DMS 273 (cell line): ENCODE measurements at regions not wholly inside any gene's neighbourhood (a gene's known extent, or its start where the extent isn't known, plus 50 kb on each side); places are given as distances from the start of the nearest gene placed in this dataset.
"Not testable (repeated sequence)": the region's sequence is repeated elsewhere in the genome, so short reads cannot be mapped to it uniquely, and the experiment has no call there.

Experiments used
- DNase-seq: peaks from one replicate; lab custom pipeline; 2025; ENCODE audit not compliant: unreplicated experiment; lab: John Stamatoyannopoulos, UW

DNA sequence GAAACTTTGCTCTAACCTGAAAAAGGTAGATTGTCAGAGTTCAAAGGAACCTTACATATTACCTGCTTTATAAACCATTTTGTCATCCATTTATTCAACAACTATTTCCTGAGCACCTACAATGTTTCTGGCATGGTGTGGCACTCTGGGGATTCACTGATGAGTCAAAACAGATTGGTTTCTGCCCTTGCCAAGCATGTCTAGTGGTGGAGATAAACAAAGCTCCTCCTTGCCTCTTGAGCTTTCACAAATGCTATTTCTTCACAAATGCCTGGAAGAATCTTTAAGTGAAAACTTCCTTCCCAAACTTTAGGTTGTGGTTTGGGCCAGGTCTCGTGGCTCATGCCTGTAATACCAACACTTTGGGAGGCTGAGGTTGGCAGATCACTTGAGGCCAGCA is 85.1 kb upstream of the RELN start:
- no peak for DNase-seq

DNA sequence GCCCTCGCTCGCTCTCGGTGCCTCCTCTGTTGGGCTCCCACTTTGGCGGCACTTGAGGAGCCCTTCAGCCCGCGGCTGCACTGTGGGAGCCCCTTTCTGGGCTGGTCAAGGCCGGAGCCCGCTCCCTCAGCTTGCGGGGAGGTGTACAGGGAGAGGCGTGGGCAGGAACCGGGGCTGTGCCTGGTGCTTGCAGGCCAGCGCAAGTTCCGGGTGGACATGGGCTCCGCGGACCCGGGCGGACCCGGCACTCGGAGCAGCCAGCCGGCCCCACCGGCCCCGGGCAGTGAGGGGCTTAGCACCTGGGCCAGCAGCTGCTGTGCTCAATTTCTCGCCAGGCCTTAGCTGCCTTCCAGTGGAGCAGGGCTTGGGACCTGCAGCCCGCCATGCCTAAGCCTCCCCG is 82.2 kb upstream of the RELN start:
- not testable (repeated sequence) for DNase-seq

DNA sequence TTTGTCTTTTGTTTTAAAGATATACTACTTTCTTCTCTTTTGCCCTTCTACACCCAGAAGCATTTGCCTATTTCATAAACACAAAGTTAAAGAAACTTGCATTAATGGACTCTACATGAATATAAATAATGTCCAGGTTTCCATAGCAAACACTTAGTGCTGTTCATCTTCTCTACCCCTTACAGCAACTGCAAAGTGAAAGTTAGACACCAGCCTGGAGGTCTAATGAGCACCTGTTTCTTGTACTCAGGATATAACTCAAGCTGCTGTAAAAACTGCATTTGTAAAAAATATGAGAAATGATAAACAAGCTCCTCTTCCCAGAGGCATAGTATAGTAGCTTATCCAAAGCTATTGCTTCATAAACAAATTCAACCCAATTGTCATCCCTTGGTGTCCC is 76.0 kb upstream of the RELN start:
- no peak for DNase-seq

DNA sequence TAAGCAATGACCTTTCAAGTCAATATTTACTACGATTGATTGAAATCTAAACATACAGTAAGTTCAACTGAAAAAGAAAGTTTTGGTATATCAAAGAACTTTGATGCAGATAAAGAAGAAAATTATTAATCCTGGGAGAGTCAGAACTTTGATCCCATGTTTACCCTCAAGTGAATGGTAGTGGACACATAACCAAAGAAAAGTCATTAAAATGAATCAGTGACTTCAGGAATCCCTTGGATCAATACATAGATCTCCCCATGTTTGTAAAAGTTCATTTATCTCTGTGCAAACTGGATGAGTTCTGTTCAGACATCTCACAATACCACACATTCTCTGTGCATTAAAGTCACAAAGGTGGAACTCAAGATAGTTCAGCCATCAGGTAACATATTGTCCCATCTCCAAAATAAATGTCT is 75.5 kb upstream of the RELN start:
- no peak for DNase-seq

DNA sequence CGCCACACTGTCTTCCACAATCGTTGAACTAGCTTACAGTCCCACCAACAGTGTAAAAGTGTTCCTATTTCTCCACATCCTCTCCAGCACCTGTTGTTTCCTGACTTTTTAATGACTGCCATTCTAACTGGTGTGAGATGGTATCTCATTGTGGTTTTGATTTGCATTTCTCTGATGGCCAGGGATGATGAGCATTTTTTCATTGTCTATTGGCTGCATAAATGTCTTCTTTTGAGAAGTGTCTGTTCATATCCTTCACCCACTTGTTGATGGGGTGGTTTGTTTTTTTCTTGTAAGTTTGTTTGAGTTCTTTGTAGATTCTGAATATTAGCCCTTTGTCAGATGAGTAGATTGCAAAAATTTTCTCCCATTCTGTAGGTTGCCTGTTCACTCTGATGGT is 74.3 kb upstream of the RELN start:
- DNase-seq, result not testable (repeated sequence)

DNA sequence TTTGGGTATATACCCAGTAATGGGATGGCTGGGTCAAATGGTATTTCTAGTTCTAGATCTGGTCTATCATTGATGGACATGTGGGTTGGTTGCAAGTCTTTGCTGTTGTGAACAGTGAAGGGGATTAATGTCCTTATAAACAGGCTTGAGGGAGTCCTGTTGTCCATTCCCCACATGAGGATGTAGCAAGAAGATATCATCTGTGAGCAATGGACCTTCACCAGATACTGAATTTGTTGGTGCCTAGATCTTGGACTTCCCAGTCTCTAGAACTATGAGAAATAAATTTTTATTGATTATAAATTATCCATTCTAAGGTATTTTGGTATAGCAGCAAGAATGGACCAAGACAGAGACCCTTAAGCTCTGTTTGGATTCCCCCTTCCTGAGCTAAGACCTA is 72.2 kb upstream of the RELN start:
- no peak for DNase-seq

DNA sequence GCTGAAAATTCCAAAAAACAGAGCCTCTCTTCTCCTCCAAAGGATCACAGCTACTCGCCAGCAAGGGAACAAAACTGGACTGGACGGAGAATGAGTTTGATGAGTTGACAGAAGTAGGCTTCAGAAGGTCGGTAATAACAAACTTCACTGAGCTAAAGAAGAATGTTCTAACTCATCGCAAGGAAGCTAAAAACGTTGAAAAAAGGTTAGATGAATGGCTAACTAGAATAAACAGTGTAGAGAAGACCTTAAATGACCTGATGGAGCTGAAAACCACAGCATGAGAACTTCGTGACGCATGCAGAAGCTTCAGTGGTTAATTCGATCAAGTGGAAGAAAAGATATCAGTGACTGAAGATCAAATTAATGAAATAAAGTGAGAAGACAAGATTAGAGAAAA is 70.4 kb upstream of the RELN start:
- not testable (repeated sequence) for DNase-seq

DNA sequence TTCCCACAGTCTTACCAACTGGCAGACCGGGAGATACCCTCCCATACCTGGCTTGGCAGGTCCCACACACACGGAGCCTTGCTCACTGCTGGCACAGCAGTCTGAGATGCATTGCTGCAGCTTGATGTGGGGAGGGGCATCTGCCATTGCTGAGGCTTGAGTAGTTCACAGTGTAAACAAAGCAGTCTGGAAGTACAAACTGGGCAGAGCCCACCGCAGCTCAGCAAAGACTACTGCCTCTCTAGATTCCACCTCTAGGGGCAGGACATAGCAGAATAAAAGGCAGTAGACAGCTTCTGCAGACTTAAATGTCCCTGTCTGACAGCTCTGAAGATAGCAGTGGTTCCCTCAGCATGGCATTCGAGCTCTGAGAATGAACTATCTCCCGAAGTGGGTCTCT is 69.6 kb upstream of the RELN start:
- DNase-seq, result peak; percentile 19

DNA sequence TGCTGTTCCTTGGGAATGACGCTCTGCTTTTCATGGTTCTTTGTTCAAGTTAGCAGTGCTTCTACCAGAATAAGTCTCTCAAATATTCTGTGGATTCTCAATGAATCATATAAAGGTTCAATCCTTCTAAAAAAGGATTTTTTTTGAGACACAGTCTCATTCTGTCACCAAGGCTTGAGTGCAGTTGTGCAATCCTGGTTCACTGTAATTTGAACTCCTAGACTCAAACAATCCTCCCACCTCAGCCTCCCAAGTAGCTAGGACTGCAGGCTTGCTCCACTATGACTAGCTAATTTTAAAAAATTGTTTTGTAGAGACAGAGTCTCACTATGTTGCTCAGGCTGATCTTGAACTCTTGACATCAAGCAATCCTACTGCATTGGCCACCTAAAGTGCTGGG is 64.9 kb upstream of the RELN start:
- DNase-seq, result no peak

DNA sequence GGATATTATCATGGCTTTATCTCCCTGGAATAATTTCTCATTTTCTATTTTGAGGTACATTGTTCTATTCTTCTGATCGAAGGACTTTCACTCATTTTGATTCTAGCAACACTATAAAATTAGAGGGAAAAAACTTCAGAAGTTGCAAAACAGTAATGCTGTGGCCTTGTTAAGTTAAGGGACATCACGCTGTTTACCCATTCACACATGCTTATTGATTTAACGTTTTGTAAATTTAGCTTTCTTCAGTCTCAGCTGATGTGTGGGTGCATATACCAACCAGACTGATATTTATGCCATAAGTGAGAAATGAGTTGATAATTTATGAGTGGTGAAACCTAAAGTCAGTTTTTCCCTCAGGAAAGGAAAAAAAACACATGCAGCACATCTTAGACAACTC is 63.5 kb upstream of the RELN start:
- no peak for DNase-seq

DNA sequence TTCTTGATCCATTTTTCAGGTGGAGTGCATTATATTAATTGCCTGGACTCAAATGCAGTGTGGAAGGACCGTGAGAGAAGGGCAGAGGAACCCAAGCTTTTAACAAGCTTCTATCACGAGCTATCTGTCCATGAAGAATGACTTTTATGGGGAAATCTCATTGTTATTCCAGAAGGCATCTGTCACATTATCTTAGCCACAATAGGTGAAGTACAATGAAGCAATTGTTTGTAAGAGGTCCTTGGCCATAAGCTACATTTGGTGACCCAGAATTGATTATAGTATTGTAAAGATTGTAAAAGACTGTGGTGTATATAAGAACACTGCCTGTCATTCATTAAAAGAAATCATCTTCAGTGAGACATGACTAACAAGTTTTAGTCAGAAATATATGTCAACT is 58.6 kb upstream of the RELN start:
- DNase-seq, result no peak

DNA sequence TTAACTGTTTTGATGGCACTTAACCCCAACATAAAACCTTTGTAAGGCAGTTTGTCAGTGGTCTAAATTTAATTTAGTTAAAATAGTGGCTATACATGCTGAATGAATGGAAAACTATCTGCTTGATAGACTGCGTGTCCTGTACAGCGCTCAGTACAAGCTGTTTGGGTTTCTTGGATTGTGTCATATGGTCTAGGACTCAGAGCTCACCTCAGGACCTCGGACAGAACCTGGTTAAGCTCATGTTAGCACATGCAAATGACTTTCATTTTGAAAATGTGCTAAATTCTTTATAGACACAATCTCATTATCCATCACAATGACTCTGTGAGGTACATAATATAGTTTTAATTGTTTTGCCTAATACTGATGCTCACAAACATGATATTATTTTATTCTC is 55.7 kb upstream of the RELN start:
- DNase-seq, result no peak

DNA sequence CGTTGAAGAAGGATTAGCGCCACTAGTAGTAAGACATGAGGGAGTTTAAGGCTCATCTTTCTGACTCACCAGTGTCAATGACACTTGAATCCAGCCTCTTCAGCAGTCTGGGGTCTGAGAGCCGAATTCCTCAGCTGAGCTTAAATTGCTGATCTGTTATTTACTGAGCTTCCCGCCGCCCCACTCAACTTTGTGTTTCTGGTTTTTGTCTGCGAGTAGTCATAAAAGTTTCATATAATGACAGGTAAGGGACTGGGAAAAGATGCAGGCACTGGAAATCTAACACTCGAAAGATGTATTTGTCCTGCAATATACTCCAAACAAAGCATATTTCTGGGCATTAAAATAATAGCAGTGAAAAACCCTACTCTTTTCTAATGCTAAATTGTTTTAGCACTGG is 51.2 kb upstream of the RELN start:
- DNase-seq, result no peak

DNA sequence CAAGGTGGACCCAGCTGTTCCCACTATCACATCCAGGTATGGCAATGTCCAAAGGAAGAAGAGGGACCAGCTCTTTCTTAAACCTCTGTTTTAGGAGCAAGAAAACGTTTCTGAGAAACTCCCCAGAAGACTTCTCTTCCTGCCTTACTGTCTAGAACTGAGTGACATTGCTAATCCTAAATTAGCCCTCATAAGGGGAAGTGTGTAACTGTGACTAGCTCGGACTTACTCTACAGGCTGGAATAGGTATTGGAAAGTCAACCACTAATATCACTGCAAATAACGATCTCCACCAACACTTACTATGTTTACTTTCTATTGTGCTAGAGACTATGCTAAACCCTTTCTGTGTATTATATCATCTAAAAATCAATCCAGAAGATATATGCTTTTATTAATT is 49.9 kb upstream of the RELN start:
- no peak for DNase-seq
